ENCODE measurements at regions not wholly inside any gene's neighbourhood (a gene's known extent, or its start where the extent isn't known, plus 50 kb on each side); places are given as distances from the start of the nearest gene placed in this dataset.
"Not testable (repeated sequence)": the region's sequence is repeated elsewhere in the genome, so short reads cannot be mapped to it uniquely, and the experiment has no call there.

GRCh38 chr13:90719461-90719860, 628.0 kb upstream of the MIR17HG start:
- DNase-seq (ENCODE audit: low read depth in 2 of 2): no peak

DNA sequence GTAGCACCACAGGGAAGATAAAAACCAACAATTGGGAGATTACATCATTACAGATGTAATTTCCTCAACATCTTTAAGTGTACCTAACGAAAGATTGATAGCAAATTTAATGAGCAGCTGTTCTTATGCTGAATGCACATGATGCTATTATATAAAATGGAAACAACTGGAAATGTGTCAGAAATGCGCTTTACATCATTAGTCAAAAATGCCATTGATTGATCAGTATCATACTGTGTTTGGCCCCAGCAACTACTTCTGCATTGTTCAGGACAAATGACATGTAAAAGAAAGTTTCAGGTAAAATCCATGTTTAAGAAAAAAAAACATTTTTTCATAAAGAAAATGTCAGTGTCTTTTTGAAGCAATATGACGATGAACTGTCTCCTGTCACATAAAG, 625.5 kb upstream of the MIR17HG start:
- no peak for DNase-seq (ENCODE audit: low read depth in 2 of 2)

- DNase-seq (ENCODE audit: low read depth in 2 of 2): no peak
Measured at GRCh38 chr13:90723381-90723780, 624.1 kb upstream of the MIR17HG start.

- DNase-seq (ENCODE audit: low read depth in 2 of 2): no peak
Measured at GRCh38 chr13:90726375-90726774, 621.1 kb upstream of the MIR17HG start.

DNA sequence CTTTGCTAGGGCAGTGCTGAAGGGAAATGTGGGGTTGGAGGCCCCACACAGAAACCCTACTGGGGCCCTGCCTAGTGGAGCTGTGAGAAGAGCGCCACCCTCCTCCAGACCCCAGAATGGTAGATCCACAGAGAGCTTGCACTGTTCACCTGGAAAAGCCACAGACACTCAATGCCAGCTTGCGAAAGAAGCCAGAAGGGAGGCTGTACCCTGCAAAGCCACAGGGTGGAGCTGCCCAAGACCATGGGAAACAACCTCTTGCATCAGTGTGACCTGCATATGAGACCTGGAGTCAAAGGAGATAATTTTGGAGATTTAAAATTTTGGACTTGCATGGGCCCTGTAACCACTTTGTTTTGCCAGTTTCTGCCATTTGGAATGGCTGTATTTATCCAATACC, 615.4 kb upstream of the MIR17HG start:
- no peak for DNase-seq (ENCODE audit: low read depth in 2 of 2)

- DNase-seq (ENCODE audit: low read depth in 2 of 2): not testable (repeated sequence)
Measured at GRCh38 chr13:90734497-90734896, 613.0 kb upstream of the MIR17HG start.

GRCh38 chr13:90738881-90739280, 608.6 kb upstream of the MIR17HG start:
- DNase-seq (ENCODE audit: low read depth in 2 of 2): no peak

DNA sequence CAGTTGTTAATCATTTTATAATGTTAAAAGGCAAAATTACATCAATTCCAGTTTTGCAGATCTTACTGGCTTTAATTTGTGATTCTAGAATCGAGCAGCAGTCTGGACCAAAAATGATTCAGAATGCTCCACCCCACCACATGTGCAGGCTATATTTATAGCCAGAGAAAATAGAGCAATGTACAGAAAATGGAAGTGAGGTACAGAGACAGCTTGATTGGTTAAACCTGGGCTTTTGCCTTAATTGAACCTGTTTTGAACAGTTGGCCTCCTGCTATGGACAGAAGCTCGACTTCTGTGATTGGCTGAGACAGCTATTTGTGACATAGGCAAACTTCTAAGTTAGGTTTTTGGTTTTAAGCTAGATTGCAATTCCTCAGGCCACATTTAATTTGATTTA, 607.4 kb upstream of the MIR17HG start:
- no peak for DNase-seq (ENCODE audit: low read depth in 2 of 2)

GRCh38 chr13:90742381-90742780, 605.1 kb upstream of the MIR17HG start:
- no peak for DNase-seq (ENCODE audit: low read depth in 2 of 2)

DNA sequence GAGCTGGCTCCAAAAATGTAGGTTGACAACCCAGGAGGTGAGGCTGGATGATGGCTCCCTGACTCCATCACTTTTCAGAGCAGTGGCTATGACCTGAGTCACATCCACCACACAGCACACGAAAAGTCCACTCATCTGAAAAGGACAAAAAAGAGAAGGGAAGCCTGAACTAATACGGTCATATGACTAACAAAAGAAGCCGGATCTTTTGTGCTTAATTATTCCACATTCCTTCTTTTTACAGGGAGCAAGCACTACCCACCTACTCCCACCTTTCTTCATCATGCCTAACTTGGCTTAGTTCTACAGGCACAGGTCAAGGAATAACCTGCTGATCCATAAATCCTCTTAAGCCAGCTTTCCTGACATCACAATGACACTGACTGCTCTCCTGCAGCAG, 601.3 kb upstream of the MIR17HG start:
- DNase-seq (ENCODE audit: low read depth in 2 of 2): no peak

DNA sequence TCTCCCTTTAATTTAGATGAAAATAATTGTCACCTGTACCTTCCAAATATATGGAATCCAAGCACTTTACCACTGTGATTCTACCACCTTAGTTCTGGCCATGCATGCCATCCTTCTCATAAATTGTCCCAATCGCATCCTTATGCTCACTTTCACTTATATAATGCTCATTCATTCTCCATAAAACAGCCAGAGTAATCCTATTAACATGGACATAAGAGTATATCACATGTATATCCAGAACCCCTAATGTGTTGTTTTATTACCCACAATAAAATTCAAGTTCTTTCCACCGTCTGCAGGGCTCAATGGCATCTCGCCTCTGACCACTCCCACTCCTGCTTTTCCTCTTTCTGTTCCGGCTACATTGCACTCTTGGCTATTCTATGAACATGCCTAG, 597.5 kb upstream of the MIR17HG start:
- no peak for DNase-seq (ENCODE audit: low read depth in 2 of 2)

DNA sequence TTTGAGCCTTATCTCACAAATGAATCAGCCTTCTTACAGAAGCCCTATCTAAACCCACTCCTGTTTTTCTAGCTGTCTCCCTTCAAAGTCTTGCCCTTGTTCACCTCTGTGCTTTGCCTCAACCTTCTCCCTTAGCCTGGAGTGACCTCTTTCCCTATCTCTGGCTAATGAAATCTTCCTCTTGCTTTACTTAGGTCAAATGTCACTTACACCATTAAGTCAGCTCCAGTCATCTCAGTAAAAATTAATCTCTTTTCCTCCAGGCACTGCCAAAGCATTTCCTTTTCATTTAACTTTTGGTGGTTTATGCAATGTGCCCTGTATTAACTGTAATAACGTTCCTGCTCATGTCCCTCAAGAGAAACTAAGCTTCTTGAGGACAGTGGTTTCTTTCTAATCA, 596.5 kb upstream of the MIR17HG start:
- DNase-seq (ENCODE audit: low read depth in 2 of 2): no peak

DNA sequence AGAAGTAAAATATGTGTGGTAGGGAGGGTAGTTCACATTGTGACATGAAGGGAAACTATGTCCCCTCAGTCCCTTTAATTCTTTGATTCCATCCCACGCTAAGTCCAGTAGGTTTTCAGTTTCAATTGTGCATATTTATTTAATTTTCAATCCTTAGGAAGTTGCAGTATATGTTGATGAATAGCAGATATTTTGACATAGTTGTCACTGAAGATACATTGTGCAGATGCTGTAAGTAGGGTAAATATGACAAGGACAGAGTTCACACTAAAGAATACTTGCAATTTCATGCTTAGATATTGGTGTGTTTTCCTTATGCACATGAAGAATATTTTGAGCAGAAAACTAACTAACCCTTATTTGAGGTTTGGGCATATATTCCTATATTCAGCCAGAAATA, 595.4 kb upstream of the MIR17HG start:
- DNase-seq (ENCODE audit: low read depth in 2 of 2): no peak

DNA sequence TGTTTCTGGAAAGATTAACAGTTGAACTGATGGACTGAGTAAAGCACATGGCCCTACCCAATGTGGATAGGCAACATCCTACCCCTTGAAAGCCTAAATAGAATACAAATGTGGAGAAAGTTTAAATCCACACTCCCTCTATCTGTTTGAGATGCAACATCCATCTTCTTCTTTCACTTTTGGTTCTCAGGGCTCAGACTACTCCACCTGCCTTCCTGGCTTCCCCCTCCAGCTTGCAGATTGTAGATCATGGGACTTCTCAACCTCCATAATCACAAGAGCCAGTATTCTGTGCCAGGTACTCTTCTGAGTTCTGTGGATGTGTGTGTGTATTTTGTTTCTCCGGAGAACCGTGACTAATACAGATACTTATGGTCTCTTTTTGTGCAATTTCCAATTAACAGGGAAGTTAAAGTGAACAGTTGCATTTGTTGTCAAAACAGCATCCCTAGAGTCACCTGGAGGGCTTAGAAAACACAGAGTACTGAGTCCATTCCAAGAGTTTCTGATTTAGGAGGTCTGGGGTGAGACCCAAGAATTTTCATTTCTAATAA, 590.3 kb upstream of the MIR17HG start:
- no peak for DNase-seq (ENCODE audit: low read depth in 2 of 2)

GRCh38 chr13:90760639-90761038, 586.8 kb upstream of the MIR17HG start:
- no peak for DNase-seq (ENCODE audit: low read depth in 2 of 2)

- no peak for DNase-seq (ENCODE audit: low read depth in 2 of 2)
Measured at GRCh38 chr13:90763476-90764150, 583.9 kb upstream of the MIR17HG start.

DNA sequence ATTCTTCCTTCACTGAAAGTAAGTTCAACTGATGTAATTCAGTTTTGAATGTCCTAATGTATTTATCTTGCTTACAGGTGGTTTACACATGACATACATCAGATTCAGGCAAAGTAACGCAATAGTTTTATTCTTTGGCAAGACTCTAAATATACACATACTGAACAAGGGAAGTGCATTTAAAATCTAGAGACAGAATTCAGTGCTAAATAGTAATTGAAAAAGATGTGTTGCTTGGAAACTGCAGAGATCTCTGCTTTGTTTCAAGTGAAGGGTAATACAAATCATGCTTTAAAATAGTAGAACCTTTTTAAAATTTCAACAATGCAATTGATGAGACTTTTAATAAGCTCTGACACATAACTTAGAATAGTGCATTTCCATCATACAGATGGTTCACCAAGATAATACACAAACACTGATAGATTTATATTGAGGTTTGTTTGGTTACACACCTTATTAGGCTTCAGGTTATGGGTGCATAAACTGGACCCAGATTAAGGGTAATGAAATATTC, 581.0 kb upstream of the MIR17HG start:
- DNase-seq (ENCODE audit: low read depth in 2 of 2): no peak

DNA sequence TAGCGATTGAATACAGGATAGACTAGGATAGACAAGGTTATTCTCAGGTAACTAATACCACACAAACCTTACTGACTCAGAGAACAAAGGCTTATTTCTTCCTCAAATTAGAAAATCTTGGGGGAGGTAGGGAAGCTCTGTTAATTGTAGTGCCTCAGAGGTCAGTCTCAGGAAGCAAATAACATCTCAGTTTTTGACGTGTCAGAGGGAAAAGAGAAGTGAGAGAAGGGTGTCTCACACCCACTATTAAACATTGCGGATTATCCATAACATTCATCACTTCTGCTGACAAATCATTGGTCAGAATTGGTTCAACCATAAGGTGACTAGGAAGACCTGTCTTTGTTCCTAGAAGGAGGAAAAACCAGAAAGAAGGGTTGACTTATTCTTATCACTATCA, 579.4 kb upstream of the MIR17HG start:
- DNase-seq (ENCODE audit: low read depth in 2 of 2): no peak

DNA sequence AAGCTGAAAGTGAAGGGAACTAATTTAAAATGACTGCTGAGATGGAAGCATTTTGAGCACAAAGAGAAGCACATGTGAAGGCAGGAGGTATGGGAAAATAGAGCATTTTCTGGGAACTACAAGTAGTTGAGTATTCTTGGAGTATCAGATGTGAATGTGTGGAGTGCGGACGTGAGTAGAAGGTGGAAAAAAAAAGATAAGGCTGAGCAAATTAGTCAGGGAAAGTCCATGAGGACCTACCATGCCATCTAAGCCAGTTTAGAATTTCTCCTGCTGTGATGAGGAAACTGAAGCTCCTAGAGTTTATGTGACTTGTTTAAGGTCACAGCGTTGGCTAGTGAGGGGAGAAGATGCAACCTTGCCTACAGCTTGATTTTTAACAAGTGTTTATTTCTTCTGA, 578.1 kb upstream of the MIR17HG start:
- DNase-seq (ENCODE audit: low read depth in 2 of 2): no peak

GRCh38 chr13:90770334-90770733, 577.2 kb upstream of the MIR17HG start:
- DNase-seq (ENCODE audit: low read depth in 2 of 2): no peak

GRCh38 chr13:90773681-90774080, 573.8 kb upstream of the MIR17HG start:
- DNase-seq (ENCODE audit: low read depth in 2 of 2): no peak

DNA sequence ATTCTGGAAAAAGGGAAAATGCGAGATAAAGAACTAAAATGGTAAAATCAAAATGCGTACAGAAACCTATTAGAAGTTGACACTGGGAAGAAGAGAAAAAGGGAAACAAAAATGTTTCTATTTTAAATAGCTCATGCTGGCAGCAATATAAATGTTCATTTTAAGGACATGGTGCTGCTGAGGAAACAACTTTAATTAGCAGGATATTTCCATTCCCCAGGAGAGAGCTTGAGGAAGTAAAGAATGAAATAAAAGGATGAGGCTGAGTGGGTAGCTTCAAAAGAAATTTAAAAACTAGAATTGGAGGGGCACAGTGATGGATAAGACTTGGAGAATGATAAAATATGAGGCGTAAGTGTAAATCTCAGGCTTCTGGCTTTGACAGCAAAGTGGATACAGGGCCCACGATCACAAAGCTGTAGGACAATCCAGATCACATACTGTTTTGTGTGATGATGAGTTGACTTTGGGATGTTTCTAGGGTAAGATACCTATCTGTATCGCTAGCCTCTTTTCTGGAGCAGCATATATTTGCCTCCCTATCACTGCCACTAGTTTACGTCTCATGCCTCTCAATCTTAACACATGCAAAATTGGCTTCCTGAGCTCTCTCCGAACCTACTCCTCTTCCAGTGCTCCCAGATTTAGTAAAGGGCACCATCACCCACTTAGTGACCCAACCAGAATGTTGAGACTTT, 571.3 kb upstream of the MIR17HG start:
- no peak for DNase-seq (ENCODE audit: low read depth in 2 of 2)

DNA sequence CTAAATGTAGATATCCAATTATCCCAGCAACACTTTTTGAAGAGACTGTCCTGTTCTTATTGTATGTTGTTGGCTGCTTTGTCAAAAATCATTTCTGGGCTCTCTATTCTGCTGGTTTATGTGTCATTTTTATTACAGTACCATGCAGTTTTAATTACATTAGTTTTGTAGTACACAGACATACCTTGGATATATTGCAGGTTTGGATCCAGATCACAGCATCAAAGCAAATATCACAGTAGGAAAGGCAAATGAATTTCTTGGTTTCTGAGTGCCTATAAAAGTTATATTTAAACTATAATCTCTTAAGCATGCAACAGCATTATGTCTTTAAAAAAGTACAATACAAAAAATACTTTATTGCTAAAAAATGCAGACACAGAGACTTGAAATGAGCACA, 564.2 kb upstream of the MIR17HG start:
- no peak for DNase-seq (ENCODE audit: low read depth in 2 of 2)

Measured in stimulated activated CD4-positive, alpha-beta T cell treated with anti-CD3 and anti-CD28 coated beads, Interleukin-12 subunit alpha, Interleukin-12 subunit beta, amount 100 ng/mL, for 24 hours (primary cell).